CD4-positive, alpha-beta T cell treated with Interferon gamma for 1 hour (primary cell): ENCODE measurements at regions not wholly inside any gene's neighbourhood (a gene's known extent, or its start where the extent isn't known, plus 50 kb on each side); places are given as distances from the start of the nearest gene placed in this dataset.

ENCODE experiments used
- DNase-seq: peaks from one replicate; pipeline ENCODE4 v3.0.0-alpha.2; 2020

DNA sequence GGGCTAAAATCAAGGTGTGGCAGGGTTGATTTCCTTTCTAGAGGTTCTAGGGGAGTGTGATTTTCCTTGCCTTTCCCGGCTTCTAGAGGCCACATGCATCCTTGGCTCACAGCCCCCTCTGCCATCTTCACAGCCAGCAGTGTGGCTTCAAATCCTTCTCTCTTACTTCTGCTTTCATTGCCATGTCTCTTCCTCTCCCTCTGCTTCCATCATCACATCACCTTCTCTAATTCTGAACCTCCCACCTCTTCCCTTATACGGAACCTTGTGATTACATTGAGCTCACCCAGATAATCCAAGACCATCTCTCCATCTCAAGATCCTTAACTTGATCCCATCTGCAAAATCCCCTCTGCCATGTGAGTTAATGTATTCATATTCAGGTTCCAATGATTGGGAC lies 56.2 kb upstream of the RMDN2 start:
- no peak for DNase-seq

DNA sequence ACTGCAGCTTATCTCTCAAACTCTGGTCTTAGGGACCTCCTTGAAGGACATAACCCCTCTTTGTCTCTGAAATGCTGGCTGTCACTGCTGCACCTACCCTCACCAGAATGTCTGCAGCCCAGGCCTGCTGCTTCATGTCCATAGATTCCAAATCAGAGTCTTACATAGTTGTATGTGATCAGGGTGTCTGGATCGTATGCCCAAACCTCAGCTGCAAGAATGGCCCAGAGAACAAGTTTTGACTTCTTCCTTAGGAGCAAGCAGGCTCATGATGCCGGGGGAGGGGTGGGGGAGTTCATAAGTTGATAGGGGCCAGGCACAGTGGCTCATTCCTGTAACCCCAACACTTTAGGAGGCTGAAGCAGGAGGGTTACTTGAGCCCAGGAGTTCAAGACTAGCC lies 55.8 kb upstream of the RMDN2 start:
- DNase-seq, result no peak

- no peak for DNase-seq
These were observed 55.3 kb upstream of the RMDN2 start for GRCh38 chr2:37869771-37870170.

DNA sequence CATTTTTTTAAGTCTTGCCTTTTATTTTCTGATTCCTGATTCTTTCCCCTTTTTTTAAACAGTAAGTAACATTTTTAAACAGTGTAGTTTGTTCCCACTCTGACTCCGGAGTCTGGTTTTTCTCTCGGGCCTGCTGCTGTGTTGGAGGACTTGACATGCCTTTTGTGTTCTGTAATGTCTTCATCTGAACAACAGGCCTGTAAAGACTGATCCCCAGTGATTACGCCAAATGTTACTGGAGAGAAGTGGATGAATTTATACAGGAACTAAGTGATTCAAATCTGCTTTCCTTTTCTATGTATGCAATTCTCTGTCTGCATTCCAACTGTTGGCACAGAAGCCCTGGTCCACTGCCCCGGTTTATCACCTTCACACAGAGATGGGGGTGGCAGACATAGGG lies 54.3 kb upstream of the RMDN2 start:
- DNase-seq, result no peak

DNA sequence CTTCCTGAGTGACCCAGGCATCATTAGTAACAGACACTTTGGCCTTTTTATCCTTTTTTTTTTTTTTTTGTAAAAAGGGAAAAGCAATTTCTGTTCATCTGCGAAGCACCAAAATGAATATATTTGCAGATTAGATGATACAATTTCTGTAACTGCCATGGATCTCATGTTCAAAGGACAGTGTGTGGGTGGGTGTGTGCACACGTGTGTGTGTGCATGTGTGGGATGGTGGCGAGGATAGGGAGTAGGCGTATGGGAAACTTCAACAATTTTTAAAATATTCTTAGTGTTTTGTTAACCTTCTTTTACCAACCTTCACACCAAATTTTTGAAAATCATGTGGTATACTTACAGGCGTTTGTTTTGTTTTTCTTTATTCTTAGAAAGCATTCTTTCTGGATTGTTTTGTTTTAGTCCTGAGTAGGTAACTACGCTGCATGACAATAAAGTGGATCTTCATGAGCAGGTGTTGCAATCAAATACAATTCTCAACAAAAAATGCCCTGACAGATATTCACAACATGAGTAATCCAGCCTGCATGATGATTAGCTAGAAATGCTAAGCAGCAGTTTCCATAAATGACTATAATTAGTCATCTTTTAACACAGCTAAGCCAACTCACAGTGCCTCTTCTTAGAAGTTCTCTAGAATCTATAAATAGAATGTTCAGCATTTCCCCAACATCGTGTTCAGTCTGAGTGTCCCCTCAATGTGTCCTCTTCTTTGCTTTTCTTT lies 53.5 kb upstream of the RMDN2 start:
- no peak for DNase-seq

GRCh38 chr2:37872192-37872750 lies 52.8 kb upstream of the RMDN2 start:
- no peak for DNase-seq

DNA sequence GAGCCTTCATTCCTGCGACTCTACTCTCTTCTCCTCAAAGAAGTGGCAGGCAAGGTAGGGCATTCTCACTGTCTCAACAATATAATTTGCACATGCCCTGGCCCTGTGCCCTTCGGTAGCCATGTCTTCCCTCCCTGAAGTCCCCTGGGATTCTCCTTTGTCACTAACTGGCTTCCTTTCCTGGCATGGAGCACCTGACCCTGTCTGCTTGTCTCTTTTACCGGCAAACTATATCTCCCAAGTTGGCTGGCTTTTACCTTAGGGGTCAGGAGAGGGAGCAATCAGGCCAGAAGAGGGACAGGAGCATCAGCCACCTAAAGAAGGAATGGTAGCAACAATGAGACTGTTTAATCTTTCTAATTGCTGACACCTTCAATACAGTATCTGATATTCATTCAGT lies 51.9 kb upstream of the RMDN2 start:
- no peak for DNase-seq

DNA sequence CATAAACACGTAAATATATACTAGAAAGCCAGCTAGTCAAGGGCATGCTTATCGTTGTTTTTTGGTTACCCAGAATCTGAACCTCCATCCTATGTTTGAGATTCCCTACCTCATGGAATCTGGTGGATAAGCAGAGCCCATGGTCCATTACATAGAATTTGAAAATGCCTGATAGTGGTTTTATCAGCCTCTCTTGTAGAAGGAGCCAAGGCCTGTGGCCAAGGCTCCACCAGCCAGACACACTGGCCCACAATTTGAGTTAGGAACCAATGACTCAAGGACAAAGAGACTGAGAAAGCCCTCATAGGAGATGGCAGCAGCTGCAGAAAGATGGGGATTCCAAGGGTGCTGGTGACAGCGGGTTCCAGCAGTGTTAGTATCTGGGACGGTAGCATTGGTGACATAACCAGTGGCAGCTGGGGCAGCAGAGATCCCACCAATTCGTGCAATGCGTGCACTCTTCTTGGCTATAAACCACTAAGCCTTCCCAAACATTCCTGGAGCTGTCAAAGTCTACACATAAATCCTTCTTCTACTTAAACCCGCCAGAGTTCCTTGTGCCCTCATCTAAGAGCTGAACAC lies 51.2 kb upstream of the RMDN2 start:
- DNase-seq, result no peak

DNA sequence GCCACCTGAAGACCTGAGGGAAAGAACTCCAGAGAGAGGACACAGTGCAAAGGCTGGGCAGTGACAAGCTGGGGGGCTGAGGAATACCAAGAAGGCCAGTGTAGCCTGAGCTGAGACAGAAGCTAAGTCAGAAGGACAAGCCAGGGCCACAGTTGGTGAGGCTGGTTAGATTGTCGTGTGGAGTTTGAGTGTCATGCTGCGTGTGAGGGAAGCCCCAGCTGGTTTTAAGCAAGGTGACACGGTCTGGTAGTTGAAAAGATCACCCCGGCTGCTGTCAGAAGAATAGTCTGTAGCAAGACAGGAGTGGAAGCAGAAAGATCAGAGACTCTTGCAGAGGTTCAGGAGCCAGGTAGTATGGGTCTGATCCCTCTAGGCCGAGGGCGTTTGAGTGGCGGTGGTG lies 50.6 kb upstream of the RMDN2 start:
- DNase-seq, result no peak
